ENCODE measurements at regions not wholly inside any gene's neighbourhood (a gene's known extent, or its start where the extent isn't known, plus 50 kb on each side); places are given as distances from the start of the nearest gene placed in this dataset.

- DNase-seq, result peak in 1 of 42 donors; percentile 29
- intact Hi-C loops (cut with DNase I), result no loop called here
These were observed 843.3 kb downstream of the GALR1 start for GRCh38 chr18:78092901-78093300.

- peak in 1 of 42 donors; percentile 3 for DNase-seq
- intact Hi-C loops (cut with DNase I), result no loop called here
These were observed 850.4 kb downstream of the GALR1 start for GRCh38 chr18:78099979-78100588.

- DNase-seq, result peak in 2 of 42 donors; percentile 32 to 37
- intact Hi-C loops (cut with DNase I), result no loop called here
These were observed 851.4 kb downstream of the GALR1 start for GRCh38 chr18:78101091-78101490.

- intact Hi-C loops (cut with DNase I), result no loop called here
These were observed 852.5 kb downstream of the GALR1 start for GRCh38 chr18:78102135-78102534.

GRCh38 chr18:78105611-78106010 is 856.0 kb downstream of the GALR1 start:
- DNase-seq, result peak in 2 of 42 donors; percentile 16 to 31
- intact Hi-C loops (cut with DNase I), result no loop called here

More at GRCh38 chr18:78102135-78102534, 852.5 kb downstream of the GALR1 start:
- DNase-seq, result peak in 2 of 42 donors; percentile 27 to 34

- intact Hi-C loops (cut with DNase I), result no loop called here
- DNase-seq, result peak in 2 of 42 donors; percentile 23 to 27
These were observed 857.3 kb downstream of the GALR1 start for GRCh38 chr18:78106946-78107345.

GRCh38 chr18:78107363-78107762 is 857.7 kb downstream of the GALR1 start:
- intact Hi-C loops (cut with DNase I), result no loop called here

GRCh38 chr18:78108554-78108953 is 858.9 kb downstream of the GALR1 start:
- intact Hi-C loops (cut with DNase I), result no loop called here
- DNase-seq, result peak in 1 of 42 donors; percentile 5

More at GRCh38 chr18:78107363-78107762, 857.7 kb downstream of the GALR1 start:
- peak in 2 of 42 donors; percentile 30 to 32 for DNase-seq

GRCh38 chr18:78113136-78113939 is 863.7 kb downstream of the GALR1 start:
- peak in 7 of 42 donors; percentile 3 to 41 (median 25) for DNase-seq
- intact Hi-C loops (cut with DNase I), result no loop called here

- intact Hi-C loops (cut with DNase I), result no loop called here
These were observed 864.2 kb downstream of the GALR1 start for GRCh38 chr18:78113940-78114251.

GRCh38 chr18:78115896-78116561 is 863.6 kb upstream of the SALL3 start:
- DNase-seq, result peak in 1 of 42 donors; percentile 2
- intact Hi-C loops (cut with DNase I), result no loop called here

More at GRCh38 chr18:78113940-78114251, 864.2 kb downstream of the GALR1 start:
- DNase-seq, result peak in 2 of 42 donors; percentile 4 to 27

GRCh38 chr18:78123144-78123909 is 856.3 kb upstream of the SALL3 start:
- intact Hi-C loops (cut with DNase I), result no loop called here
- peak in 2 of 42 donors; percentile 34 to 39 for DNase-seq

- intact Hi-C loops (cut with DNase I), result no loop called here
- DNase-seq, result peak in 2 of 42 donors; percentile 31 to 34
These were observed 855.5 kb upstream of the SALL3 start for GRCh38 chr18:78123926-78124797.

- DNase-seq, result no peak
- intact Hi-C loops (cut with DNase I), result no loop called here
These were observed 854.3 kb upstream of the SALL3 start for GRCh38 chr18:78125206-78125896.

GRCh38 chr18:78126106-78126505 is 853.5 kb upstream of the SALL3 start:
- DNase-seq, result peak in 1 of 42 donors; percentile 9
- intact Hi-C loops (cut with DNase I), result no loop called here

GRCh38 chr18:78126536-78126935 is 853.1 kb upstream of the SALL3 start:
- intact Hi-C loops (cut with DNase I), result no loop called here
- DNase-seq, result peak in 1 of 42 donors; percentile 31

GRCh38 chr18:78127041-78127440 is 852.6 kb upstream of the SALL3 start:
- intact Hi-C loops (cut with DNase I), result no loop called here
- DNase-seq, result peak in 1 of 42 donors; percentile 21

- peak in 1 of 42 donors; percentile 28 for DNase-seq
- intact Hi-C loops (cut with DNase I), result no loop called here
These were observed 851.6 kb upstream of the SALL3 start for GRCh38 chr18:78128004-78128403.

Data from head of caudate nucleus (tissue), 42 donors.